SJCRH30 (cell line): ENCODE measurements at regions not wholly inside any gene's neighbourhood (a gene's known extent, or its start where the extent isn't known, plus 50 kb on each side); places are given as distances from the start of the nearest gene placed in this dataset.

ENCODE experiments used
- DNase-seq, 2 experiments: peaks; one replicate each; pipeline ENCODE4 v3.0.0-alpha.2; 2015 to 2020
- H3K27ac ChIP-seq: fragments of 250-450 bp; sonication (Bioruptor Pico); 2 replicates; pipeline ENCODE4 v1.5.1; 2020; ENCODE audit warnings: mild to moderate bottlenecking, moderate library complexity
- H3K27me3 ChIP-seq: fragments of 250-450 bp; sonication (Bioruptor Pico); 2 replicates; pipeline ENCODE4 v1.5.1; 2020; ENCODE audit warnings: mild to moderate bottlenecking, moderate library complexity
- H3K36me3 ChIP-seq: fragments of 250-450 bp; sonication (Bioruptor Pico); 2 replicates; pipeline ENCODE4 v1.5.1; 2020; ENCODE audit warnings: mild to moderate bottlenecking, moderate library complexity
- H3K4me1 ChIP-seq: fragments of 250-450 bp; sonication (Bioruptor Pico); 2 replicates; pipeline ENCODE4 v1.5.1; 2020; ENCODE audit warnings: mild to moderate bottlenecking, moderate library complexity
- H3K4me3 ChIP-seq: fragments of 250-450 bp; sonication (Bioruptor Pico); 2 replicates; pipeline ENCODE4 v1.5.1; 2020; ENCODE audit warnings: mild to moderate bottlenecking, moderate library complexity
- H3K9me3 ChIP-seq: fragments of 250-450 bp; sonication (Bioruptor Pico); replicated peaks from 2 replicates; pipeline ENCODE4 v1.5.1; 2020; ENCODE audit warnings: mild to moderate bottlenecking, moderate library complexity

DNA sequence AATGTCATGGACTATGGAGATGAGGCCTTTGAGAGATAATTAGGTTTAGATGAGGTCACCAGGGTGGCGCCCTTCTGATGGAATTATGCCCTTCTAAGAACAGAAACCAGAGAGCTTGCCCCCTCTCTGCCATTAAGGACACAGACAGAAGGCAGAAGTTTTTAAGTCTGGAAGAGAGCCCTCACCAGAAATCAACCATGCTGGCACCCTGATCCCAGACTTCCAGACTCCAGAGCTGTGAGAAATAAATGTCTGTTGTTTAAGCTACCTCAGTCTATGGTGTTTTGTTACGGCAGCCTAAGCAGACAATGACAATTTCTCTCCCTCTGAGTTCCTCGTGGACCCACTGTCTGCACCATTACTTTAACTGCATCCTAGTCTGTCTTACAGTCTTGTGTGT, 382.0 kb downstream of the GXYLT1 start:
- no peak for DNase-seq
- no peak overlapping the region for H3K4me3 ChIP-seq
- H3K27me3 ChIP-seq, result no peaks in the 10 kb centered on the region
- no peak overlapping the region for H3K27ac ChIP-seq
- H3K9me3 ChIP-seq, result no peaks in the 10 kb centered on the region
- H3K36me3 ChIP-seq, result no peaks in the 10 kb centered on the region
- no peaks in the 10 kb centered on the region for H3K4me1 ChIP-seq

DNA sequence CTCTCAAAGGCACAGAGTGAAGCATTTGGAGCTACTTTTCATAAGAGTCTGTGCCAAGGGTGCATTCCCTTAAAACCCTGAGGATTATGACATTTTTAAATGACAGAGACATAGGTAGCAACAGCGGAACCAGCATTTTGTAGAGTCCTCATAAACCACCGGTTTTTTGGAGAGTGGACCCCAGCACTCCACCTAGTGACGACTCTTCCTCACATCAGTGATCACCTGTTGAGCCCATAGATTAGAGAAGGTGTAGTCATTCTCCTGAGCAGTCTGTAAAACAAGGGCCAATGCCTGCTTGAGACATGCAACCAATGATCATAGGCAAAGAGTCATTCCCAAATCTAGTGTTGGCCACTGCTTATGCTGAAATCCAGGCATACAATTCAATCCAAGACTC, 399.1 kb downstream of the GXYLT1 start:
- H3K27ac ChIP-seq, result no peak overlapping the region
- H3K36me3 ChIP-seq, result no peaks in the 10 kb centered on the region
- no peak for DNase-seq
- no peak overlapping the region for H3K4me3 ChIP-seq
- no peaks in the 10 kb centered on the region for H3K4me1 ChIP-seq
- H3K9me3 ChIP-seq, result no peaks in the 10 kb centered on the region
- H3K27me3 ChIP-seq, result no peaks in the 10 kb centered on the region

DNA sequence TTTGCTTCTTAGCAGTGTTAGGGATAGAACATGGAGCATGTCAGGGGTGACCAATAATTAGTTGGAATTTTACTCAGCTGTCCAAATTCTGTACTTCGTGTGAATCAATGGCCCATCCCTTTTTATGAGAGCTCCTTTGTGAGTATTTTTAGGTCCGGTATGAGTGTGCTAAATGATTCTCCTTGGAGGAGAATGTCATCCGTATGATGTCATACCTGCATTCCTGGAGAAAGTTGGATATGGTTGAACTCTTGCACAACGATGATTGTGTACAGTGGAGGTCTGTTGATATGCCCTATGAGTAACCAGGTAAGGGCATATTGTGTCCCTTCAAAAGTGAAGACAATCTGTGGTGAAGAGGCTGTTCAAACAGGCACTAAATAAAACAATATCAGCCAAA, 400.8 kb downstream of the GXYLT1 start:
- H3K9me3 ChIP-seq, result no peaks in the 10 kb centered on the region
- H3K4me1 ChIP-seq, result no peaks in the 10 kb centered on the region
- no peaks in the 10 kb centered on the region for H3K27me3 ChIP-seq
- H3K4me3 ChIP-seq, result no peak overlapping the region
- DNase-seq, result no peak
- no peaks in the 10 kb centered on the region for H3K36me3 ChIP-seq
- no peak overlapping the region for H3K27ac ChIP-seq

- Histone ChIP-seq H3K9me3 (no peaks in the 10 kb centered on the region), H3K4me1 (no peaks in the 10 kb centered on the region), H3K27me3 (no peaks in the 10 kb centered on the region), H3K36me3 (no peaks in the 10 kb centered on the region), H3K4me3 (no peak overlapping the region), H3K27ac (no peak overlapping the region)
- no peak for DNase-seq
Measured at GRCh38 chr12:41739066-41739465, 405.6 kb downstream of the GXYLT1 start.

DNA sequence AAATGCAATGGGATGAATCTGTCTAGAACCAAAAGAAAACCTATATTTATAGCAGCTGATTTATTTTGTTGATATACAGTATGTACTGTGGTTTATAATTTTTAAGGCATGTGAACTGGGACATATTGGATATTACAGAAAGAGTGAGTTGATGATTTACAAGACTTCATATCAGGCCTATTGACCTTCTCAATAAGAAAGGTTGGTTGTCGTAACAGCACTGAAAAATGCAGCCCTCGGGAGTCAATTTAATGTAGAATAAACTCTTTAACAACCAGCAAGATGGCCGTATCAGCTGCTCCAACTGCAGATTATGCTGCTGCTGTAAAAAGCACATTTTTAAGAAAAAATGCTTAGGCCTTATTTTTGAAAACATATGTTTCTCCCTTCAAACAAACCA, 407.3 kb downstream of the GXYLT1 start:
- DNase-seq, result no peak
- H3K4me3 ChIP-seq, result no peak overlapping the region
- H3K9me3 ChIP-seq, result no peaks in the 10 kb centered on the region
- H3K4me1 ChIP-seq, result no peaks in the 10 kb centered on the region
- no peaks in the 10 kb centered on the region for H3K27me3 ChIP-seq
- H3K36me3 ChIP-seq, result no peaks in the 10 kb centered on the region
- no peak overlapping the region for H3K27ac ChIP-seq

- no peak for DNase-seq
- no peak overlapping the region for H3K27ac ChIP-seq
- no peak overlapping the region for H3K4me3 ChIP-seq
- no peaks in the 10 kb centered on the region for H3K27me3 ChIP-seq
- no peaks in the 10 kb centered on the region for H3K4me1 ChIP-seq
- no peaks in the 10 kb centered on the region for H3K36me3 ChIP-seq
- no peaks in the 10 kb centered on the region for H3K9me3 ChIP-seq
Measured at GRCh38 chr12:41736436-41736835, 408.2 kb downstream of the GXYLT1 start.

GRCh38 chr12:41731691-41732090, 413.0 kb downstream of the GXYLT1 start:
- H3K4me1 ChIP-seq, result no peaks in the 10 kb centered on the region
- H3K27me3 ChIP-seq, result no peaks in the 10 kb centered on the region
- no peak overlapping the region for H3K4me3 ChIP-seq
- H3K27ac ChIP-seq, result no peak overlapping the region
- no peaks in the 10 kb centered on the region for H3K36me3 ChIP-seq
- H3K9me3 ChIP-seq, result no peaks in the 10 kb centered on the region
- no peak for DNase-seq

DNA sequence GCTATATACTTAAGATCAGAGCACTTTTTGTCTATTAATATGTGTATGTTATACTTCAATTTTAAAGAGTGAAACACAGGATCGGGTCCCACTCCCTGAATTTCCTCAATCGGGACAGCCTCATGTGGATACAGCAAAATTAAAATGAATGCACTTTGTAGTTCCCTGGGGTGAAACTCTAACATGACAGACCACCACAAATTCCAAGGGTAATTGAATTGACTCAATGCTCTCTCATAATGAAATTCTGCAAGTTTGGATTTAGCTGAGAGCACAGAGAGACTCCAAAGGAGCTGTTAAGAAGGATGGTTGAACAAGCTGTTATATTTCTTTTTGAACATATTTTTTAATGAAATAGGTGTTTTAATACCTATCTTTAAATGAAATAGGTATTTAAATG, 413.6 kb downstream of the GXYLT1 start:
- DNase-seq, result no peak
- Histone ChIP-seq H3K4me3 (no peak overlapping the region), H3K36me3 (no peaks in the 10 kb centered on the region), H3K9me3 (no peaks in the 10 kb centered on the region), H3K27ac (no peak overlapping the region), H3K4me1 (no peaks in the 10 kb centered on the region), H3K27me3 (no peaks in the 10 kb centered on the region)

- Histone ChIP-seq H3K27me3 (no peaks in the 10 kb centered on the region), H3K36me3 (no peaks in the 10 kb centered on the region), H3K4me3 (no peak overlapping the region), H3K4me1 (no peaks in the 10 kb centered on the region), H3K27ac (no peak overlapping the region), H3K9me3 (no peaks in the 10 kb centered on the region)
- DNase-seq, result no peak
Measured at GRCh38 chr12:41724216-41724615, 420.5 kb downstream of the GXYLT1 start.

- H3K4me1 ChIP-seq, result no peaks in the 10 kb centered on the region
- no peak overlapping the region for H3K27ac ChIP-seq
- DNase-seq, result no peak
- H3K9me3 ChIP-seq, result no peaks in the 10 kb centered on the region
- H3K4me3 ChIP-seq, result no peak overlapping the region
- no peaks in the 10 kb centered on the region for H3K27me3 ChIP-seq
- no peaks in the 10 kb centered on the region for H3K36me3 ChIP-seq
Measured at GRCh38 chr12:41719214-41719613, 425.5 kb downstream of the GXYLT1 start.

- Histone ChIP-seq H3K36me3 (no peaks in the 10 kb centered on the region), H3K27me3 (no peaks in the 10 kb centered on the region), H3K4me1 (no peaks in the 10 kb centered on the region), H3K4me3 (no peak overlapping the region), H3K27ac (no peak overlapping the region), H3K9me3 (no peaks in the 10 kb centered on the region)
- no peak for DNase-seq
Measured at GRCh38 chr12:41715256-41715655, 429.4 kb downstream of the GXYLT1 start.

GRCh38 chr12:41709463-41710285, 435.0 kb downstream of the GXYLT1 start:
- H3K27me3 ChIP-seq, result no peaks in the 10 kb centered on the region
- H3K36me3 ChIP-seq, result no peaks in the 10 kb centered on the region
- DNase-seq, result no peak
- no peak overlapping the region for H3K4me3 ChIP-seq
- H3K4me1 ChIP-seq, result no peaks in the 10 kb centered on the region
- H3K27ac ChIP-seq, result no peak overlapping the region
- H3K9me3 ChIP-seq, result no peaks in the 10 kb centered on the region

DNA sequence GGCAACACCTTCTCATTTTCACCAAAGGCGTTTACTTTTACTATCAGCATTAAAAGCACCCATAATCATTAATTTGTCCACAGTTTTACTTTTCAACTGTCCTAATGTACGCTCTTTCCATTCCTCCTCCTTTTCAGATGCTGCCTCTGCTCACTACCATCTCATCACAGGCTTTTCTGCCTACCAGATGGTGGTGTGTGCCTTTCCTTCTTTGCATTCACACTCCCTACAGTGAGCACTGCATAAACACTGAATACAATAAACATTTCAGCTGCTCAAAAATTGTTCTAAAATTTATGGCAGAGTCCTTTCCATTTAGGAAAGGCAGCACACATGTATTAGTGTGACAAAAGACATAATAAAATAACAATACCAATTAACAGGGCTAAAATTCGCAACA, 435.7 kb downstream of the GXYLT1 start:
- no peak overlapping the region for H3K27ac ChIP-seq

GRCh38 chr12:41706376-41706775, 438.3 kb downstream of the GXYLT1 start:
- H3K4me1 ChIP-seq, result no peaks in the 10 kb centered on the region

More for the DNA sequence above, 435.7 kb downstream of the GXYLT1 start:
- Histone ChIP-seq H3K4me1 (no peaks in the 10 kb centered on the region), H3K27me3 (0 out of 2 replicates have a peak, but pooled peaks cover 1% of the 10 kb centered on the region), H3K36me3 (no peaks in the 10 kb centered on the region), H3K4me3 (no peak overlapping the region), H3K9me3 (no peaks in the 10 kb centered on the region)
- DNase-seq, result no peak

GRCh38 chr12:41701943-41702601, 442.6 kb downstream of the GXYLT1 start:
- DNase-seq, result no peak
- H3K4me1 ChIP-seq, result no peaks in the 10 kb centered on the region
- H3K27me3 ChIP-seq, result 0 out of 2 replicates have a peak, but pooled peaks cover 4% of the 10 kb centered on the region
- no peak overlapping the region for H3K4me3 ChIP-seq
- H3K9me3 ChIP-seq, result no peaks in the 10 kb centered on the region
- no peak overlapping the region for H3K27ac ChIP-seq
- H3K36me3 ChIP-seq, result no peaks in the 10 kb centered on the region

More at GRCh38 chr12:41706376-41706775, 438.3 kb downstream of the GXYLT1 start:
- H3K36me3 ChIP-seq, result no peaks in the 10 kb centered on the region
- no peaks in the 10 kb centered on the region for H3K9me3 ChIP-seq
- 0 out of 2 replicates have a peak, but pooled peaks cover 4% of the 10 kb centered on the region for H3K27me3 ChIP-seq
- no peak for DNase-seq
- no peak overlapping the region for H3K27ac ChIP-seq
- no peak overlapping the region for H3K4me3 ChIP-seq
